ENCODE measurements at regions not wholly inside any gene's neighbourhood (a gene's known extent, or its start where the extent isn't known, plus 50 kb on each side); places are given as distances from the start of the nearest gene placed in this dataset.

DNA sequence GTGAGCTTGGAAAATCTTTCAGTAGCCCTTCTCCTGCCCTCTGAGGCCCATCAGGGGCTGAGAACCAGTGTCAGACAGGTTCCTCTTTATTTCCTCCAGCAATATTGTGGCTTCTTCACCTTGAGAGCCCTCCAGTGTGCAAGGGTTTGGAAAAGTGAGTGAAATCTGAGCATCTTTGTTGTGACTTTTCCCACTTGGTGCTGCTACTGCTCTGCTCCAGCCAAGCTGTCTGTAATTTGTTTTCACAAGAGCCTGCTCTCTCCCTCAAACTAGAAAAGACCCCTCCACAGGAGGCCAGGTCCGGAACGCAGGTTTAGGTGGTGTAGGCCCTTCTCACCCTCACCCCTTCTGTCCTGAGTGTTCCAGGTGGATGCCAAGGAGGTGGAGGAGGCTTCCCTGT is 57.4 kb upstream of the SPRY4 start:
- Histone ChIP-seq H3K4me2 (replicated peaks; ENCODE audit: low read depth, low read length, poor library complexity, severe bottlenecking) (no peak overlapping the region), H3K4me3 (ENCODE audit: control extremely low read depth in 1 of 5, extremely low read depth in 1 of 5, insufficient read depth in 1 of 5, low read depth in 2 of 5, low read length in 4 of 5) (no peak overlapping the region), H3K36me3 (replicated peaks in 1 of 2; ENCODE audit: control extremely low read depth in 1 of 2, control insufficient read depth in 1 of 2, extremely low read depth in 1 of 2, insufficient read depth in 2 of 2, low read length in 1 of 2) (no peaks in the 10 kb centered on the region), H4K20me1 (ENCODE audit: control insufficient read depth, insufficient read depth, low read length, poor library complexity, severe bottlenecking) (no peaks in the 10 kb centered on the region), H3K79me2 (ENCODE audit: control insufficient read depth, insufficient read depth, low read length) (no peaks in the 10 kb centered on the region), H3K9ac (ENCODE audit: low read length) (no peak overlapping the region), H2AFZ (ENCODE audit: insufficient read depth, low read depth, low read length, poor library complexity, severe bottlenecking) (no peak overlapping the region), H3K9me3 (ENCODE audit: control extremely low read depth in 1 of 3, control insufficient read depth in 2 of 3, insufficient read depth in 1 of 3, low read length in 2 of 3) (peaks cover 0 to 4% (median 0%) of the 10 kb centered on the region in 3 donors), H3K4me1 (ENCODE audit: control insufficient read depth in 2 of 2, insufficient read depth in 2 of 2, low read length in 2 of 2) (no peaks in the 10 kb centered on the region), H3K27me3 (replicated peaks in 1 of 4; ENCODE audit: control extremely low read depth in 1 of 4, control insufficient read depth in 3 of 4, insufficient read depth in 4 of 4, low read length in 3 of 4) (no peaks in the 10 kb centered on the region), H3K27ac (ENCODE audit: low read length in 2 of 2) (no peak overlapping the region)
- no peak overlapping the region for H3K4me3 Mint-ChIP-seq
- H3K27me3 Mint-ChIP-seq: no peaks in the 10 kb centered on the region
- DNase-seq (no peak), ATAC-seq (ENCODE audit: low read depth) (no peak)
- no peak overlapping the region for H3K27ac Mint-ChIP-seq
- H3K9me3 Mint-ChIP-seq (ENCODE audit: insufficient read depth): no peaks in the 10 kb centered on the region
- no CpG with 5 or more reads among the region's 2 CpGs for WGBS (ENCODE audit: insufficient coverage)
- H3K4me1 Mint-ChIP-seq: no peaks in the 10 kb centered on the region
- TF ChIP-seq EZH2 (IDR thresholded peaks at IDR 0.05; ENCODE audit: borderline replicate concordance, insufficient read depth, low read depth, low read length, poor library complexity, severe bottlenecking): no peak
- TF ChIP-seq, protein P1, sequence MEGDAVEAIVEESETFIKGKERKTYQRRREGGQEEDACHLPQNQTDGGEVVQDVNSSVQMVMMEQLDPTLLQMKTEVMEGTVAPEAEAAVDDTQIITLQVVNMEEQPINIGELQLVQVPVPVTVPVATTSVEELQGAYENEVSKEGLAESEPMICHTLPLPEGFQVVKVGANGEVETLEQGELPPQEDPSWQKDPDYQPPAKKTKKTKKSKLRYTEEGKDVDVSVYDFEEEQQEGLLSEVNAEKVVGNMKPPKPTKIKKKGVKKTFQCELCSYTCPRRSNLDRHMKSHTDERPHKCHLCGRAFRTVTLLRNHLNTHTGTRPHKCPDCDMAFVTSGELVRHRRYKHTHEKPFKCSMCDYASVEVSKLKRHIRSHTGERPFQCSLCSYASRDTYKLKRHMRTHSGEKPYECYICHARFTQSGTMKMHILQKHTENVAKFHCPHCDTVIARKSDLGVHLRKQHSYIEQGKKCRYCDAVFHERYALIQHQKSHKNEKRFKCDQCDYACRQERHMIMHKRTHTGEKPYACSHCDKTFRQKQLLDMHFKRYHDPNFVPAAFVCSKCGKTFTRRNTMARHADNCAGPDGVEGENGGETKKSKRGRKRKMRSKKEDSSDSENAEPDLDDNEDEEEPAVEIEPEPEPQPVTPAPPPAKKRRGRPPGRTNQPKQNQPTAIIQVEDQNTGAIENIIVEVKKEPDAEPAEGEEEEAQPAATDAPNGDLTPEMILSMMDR (IDR thresholded peaks at IDR 0.05): no peak
- intact Hi-C loops (cut with micrococcal nuclease): no loop called here
- CTCF ChIA-PET: no interaction called here
- POLR2A ChIA-PET: no interaction called here

DNA sequence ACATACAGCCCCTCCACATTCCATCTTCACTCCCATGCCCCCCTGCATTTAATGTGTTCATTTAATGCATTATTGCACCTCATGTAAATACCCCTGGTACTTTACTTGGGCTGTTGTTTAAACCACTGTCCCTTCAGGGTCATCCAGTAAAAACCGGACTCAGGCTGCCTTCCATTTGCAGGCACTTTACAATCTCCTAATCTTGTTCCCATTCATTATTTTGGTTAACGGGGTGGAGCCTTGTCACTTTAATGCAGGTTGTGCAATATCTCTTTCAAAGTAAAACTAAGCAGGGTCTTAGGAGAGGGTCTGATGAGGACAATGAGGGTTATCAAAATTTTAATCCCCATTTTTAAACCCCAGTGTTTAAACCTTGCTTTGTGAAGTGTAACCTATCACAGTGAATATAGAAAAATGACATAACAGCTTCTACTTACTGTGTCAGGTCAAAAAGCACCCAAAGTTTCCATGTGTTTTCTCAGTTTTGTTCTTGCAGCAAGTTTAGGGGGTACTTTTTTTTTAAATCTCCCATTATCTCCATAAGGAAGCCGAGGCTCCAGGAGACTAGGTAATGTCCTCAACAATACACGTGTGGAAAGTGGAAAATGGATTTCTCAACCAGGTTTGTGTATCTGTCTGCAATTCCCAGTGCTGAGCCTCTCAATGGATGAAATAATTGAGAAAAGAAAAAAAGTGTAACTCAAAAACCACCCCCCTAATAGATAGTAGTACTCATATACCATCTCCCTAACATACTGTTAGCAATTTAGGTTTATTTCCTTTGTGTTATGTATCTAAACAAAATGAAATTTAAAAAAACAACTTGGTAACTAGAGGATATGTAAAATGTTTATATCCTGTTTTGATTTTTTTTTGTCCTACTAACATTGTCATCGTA is 54.2 kb upstream of the SPRY4 start:
- Mint-ChIP-seq H3K4me3 (no peak overlapping the region), H3K27me3 (no peaks in the 10 kb centered on the region), H3K27ac (no peak overlapping the region), H3K9me3 (ENCODE audit: insufficient read depth) (no peaks in the 10 kb centered on the region), H3K4me1 (no peaks in the 10 kb centered on the region)
- intact Hi-C loops (cut with micrococcal nuclease): no loop called here
- no peak overlapping the region for H3K4me3 ChIP-seq (ENCODE audit: control extremely low read depth in 1 of 5, extremely low read depth in 1 of 5, insufficient read depth in 1 of 5, low read depth in 2 of 5, low read length in 4 of 5)
- peaks cover 0 to 4% (median 0%) of the 10 kb centered on the region in 3 donors for H3K9me3 ChIP-seq (ENCODE audit: control extremely low read depth in 1 of 3, control insufficient read depth in 2 of 3, insufficient read depth in 1 of 3, low read length in 2 of 3)
- POLR2A ChIA-PET: no interaction called here
- DNase-seq: no peak
- H3K27me3 ChIP-seq (replicated peaks in 1 of 4; ENCODE audit: control extremely low read depth in 1 of 4, control insufficient read depth in 3 of 4, insufficient read depth in 4 of 4, low read length in 3 of 4): no peaks in the 10 kb centered on the region
- no CpG with 5 or more reads among the region's 5 CpGs for WGBS (ENCODE audit: insufficient coverage)
- H3K27ac ChIP-seq (ENCODE audit: low read length in 2 of 2): no peak overlapping the region
- H3K4me1 ChIP-seq (ENCODE audit: control insufficient read depth in 2 of 2, insufficient read depth in 2 of 2, low read length in 2 of 2): no peaks in the 10 kb centered on the region
- no peaks in the 10 kb centered on the region for H3K36me3 ChIP-seq (replicated peaks in 1 of 2; ENCODE audit: control extremely low read depth in 1 of 2, control insufficient read depth in 1 of 2, extremely low read depth in 1 of 2, insufficient read depth in 2 of 2, low read length in 1 of 2)
- ATAC-seq (ENCODE audit: low read depth): no peak
- TF ChIP-seq, protein P1 (IDR thresholded peaks at IDR 0.05): no peak
- TF ChIP-seq EZH2 (IDR thresholded peaks at IDR 0.05; ENCODE audit: borderline replicate concordance, insufficient read depth, low read depth, low read length, poor library complexity, severe bottlenecking): no peak
- H3K79me2 ChIP-seq (ENCODE audit: control insufficient read depth, insufficient read depth, low read length): no peaks in the 10 kb centered on the region
- H3K9ac ChIP-seq (ENCODE audit: low read length): no peak overlapping the region
- H4K20me1 ChIP-seq (ENCODE audit: control insufficient read depth, insufficient read depth, low read length, poor library complexity, severe bottlenecking): no peaks in the 10 kb centered on the region
- no peak overlapping the region for H3K4me2 ChIP-seq (replicated peaks; ENCODE audit: low read depth, low read length, poor library complexity, severe bottlenecking)
- CTCF ChIA-PET: no interaction called here
- H2AFZ ChIP-seq (ENCODE audit: insufficient read depth, low read depth, low read length, poor library complexity, severe bottlenecking): no peak overlapping the region
